Endodermal cell (in vitro differentiated cells): ENCODE measurements at regions not wholly inside any gene's neighbourhood (a gene's known extent, or its start where the extent isn't known, plus 50 kb on each side); places are given as distances from the start of the nearest gene placed in this dataset.

ENCODE experiments used
- DNase-seq: peaks from one replicate; pipeline ENCODE4 v3.0.0-alpha.2; 2017
- H3K27ac ChIP-seq: 2 replicates; pipeline ENCODE4 v1.5.1; 2013; ENCODE audit warnings: mild to moderate bottlenecking, low read depth, low read length, moderate library complexity
- H3K27me3 ChIP-seq: 2 replicates; pipeline ENCODE4 v1.6.1; 2013; ENCODE audit warnings: mild to moderate bottlenecking, low read length, moderate library complexity; ENCODE audit not compliant: insufficient read depth, control insufficient read depth, poor library complexity, severe bottlenecking
- H3K36me3 ChIP-seq: 2 replicates; pipeline ENCODE4 v1.7.0; 2013; ENCODE audit warnings: mild to moderate bottlenecking, low read length, moderate library complexity; ENCODE audit not compliant: control insufficient read depth, insufficient read depth
- H3K4me1 ChIP-seq: one replicate; pipeline ENCODE4 v1.7.0; 2013; ENCODE audit warnings: low read length; ENCODE audit not compliant: control insufficient read depth, insufficient read depth
- H3K4me3 ChIP-seq: 2 replicates; pipeline ENCODE4 v1.5.1; 2013; ENCODE audit warnings: mild to moderate bottlenecking, low read length, moderate library complexity
- H3K9ac ChIP-seq: 2 replicates; pipeline ENCODE4 v1.6.1; 2013; ENCODE audit warnings: mild to moderate bottlenecking, low read length, moderate library complexity; ENCODE audit not compliant: poor library complexity, severe bottlenecking; ENCODE audit errors: extremely low read depth
- H3K9me3 ChIP-seq: 2 replicates; pipeline ENCODE4 v1.6.1; 2013; ENCODE audit warnings: mild to moderate bottlenecking, low read length, moderate library complexity; ENCODE audit not compliant: control insufficient read depth
- H3K27ac Mint-ChIP-seq: 2 replicates; pipeline ENCODE4 v1.8.0; 2020; ENCODE audit warnings: mixed read lengths
- H3K27me3 Mint-ChIP-seq: 2 replicates; pipeline ENCODE4 v1.8.0; 2021; ENCODE audit warnings: mild to moderate bottlenecking, mixed read lengths; ENCODE audit not compliant: insufficient read depth
- H3K36me3 Mint-ChIP-seq: 2 replicates; pipeline ENCODE4 v1.8.0; 2020; ENCODE audit warnings: low read depth, mixed read lengths
- H3K4me1 Mint-ChIP-seq: 2 replicates; pipeline ENCODE4 v1.8.0; 2020; ENCODE audit warnings: mixed read lengths
- H3K4me3 Mint-ChIP-seq: 2 replicates; pipeline ENCODE4 v1.8.0; 2020; ENCODE audit warnings: mild to moderate bottlenecking, moderate library complexity, mixed read lengths
- H3K9me3 Mint-ChIP-seq: 2 replicates; pipeline ENCODE4 v1.8.0; 2020; ENCODE audit warnings: mild to moderate bottlenecking, mixed read lengths
- WGBS, 2 experiments: methylation state at CpG; one replicate each; pipeline versions ENCODE4 v1.1.5 to v1.1.7; 2013; ENCODE audit warnings: missing lambda C conversion rate in 2 of 2, mixed read lengths in 1 of 2; ENCODE audit not compliant: insufficient coverage in 1 of 2, insufficient read length in 1 of 2; 5-methylcytosine and 5-hydroxymethylcytosine counted together
- TF ChIP-seq, protein P1 (sequence below): fragments of 200-600 bp; sonication (generic); conservative IDR thresholded peaks from 2 replicates; pipeline ENCODE4 v1.5.0; 2021; ENCODE audit warnings: antibody characterized with exemption, mild to moderate bottlenecking

DNA sequence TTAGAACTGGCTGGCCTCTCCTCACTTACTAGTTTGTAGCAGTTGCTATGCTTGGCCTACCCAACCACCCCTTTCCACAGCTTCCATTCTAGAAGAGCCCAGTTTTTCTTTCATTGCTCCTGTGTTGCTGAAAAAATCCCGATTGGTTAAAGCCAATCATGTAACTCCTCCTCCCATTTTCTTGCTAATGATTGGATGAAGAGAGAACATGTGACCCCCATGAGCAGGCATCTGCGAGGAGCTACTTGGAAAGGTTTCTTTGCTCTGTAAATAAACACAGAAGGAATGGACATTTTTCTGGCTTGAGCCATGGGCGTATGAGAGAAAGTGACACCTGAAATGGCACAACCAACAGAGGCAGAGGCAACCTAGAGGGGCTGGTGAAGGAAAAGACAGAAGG is 773.8 kb upstream of the TBX3 start:
- peaks cover 4% of the 10 kb centered on the region for H3K27me3 ChIP-seq
- TF ChIP-seq, protein P1, sequence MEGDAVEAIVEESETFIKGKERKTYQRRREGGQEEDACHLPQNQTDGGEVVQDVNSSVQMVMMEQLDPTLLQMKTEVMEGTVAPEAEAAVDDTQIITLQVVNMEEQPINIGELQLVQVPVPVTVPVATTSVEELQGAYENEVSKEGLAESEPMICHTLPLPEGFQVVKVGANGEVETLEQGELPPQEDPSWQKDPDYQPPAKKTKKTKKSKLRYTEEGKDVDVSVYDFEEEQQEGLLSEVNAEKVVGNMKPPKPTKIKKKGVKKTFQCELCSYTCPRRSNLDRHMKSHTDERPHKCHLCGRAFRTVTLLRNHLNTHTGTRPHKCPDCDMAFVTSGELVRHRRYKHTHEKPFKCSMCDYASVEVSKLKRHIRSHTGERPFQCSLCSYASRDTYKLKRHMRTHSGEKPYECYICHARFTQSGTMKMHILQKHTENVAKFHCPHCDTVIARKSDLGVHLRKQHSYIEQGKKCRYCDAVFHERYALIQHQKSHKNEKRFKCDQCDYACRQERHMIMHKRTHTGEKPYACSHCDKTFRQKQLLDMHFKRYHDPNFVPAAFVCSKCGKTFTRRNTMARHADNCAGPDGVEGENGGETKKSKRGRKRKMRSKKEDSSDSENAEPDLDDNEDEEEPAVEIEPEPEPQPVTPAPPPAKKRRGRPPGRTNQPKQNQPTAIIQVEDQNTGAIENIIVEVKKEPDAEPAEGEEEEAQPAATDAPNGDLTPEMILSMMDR, result no peak
- WGBS, 2 experiments, result 92 to 97% methylated on average over 3 of the region's 3 CpGs
- no peak overlapping the region for H3K4me3 ChIP-seq
- peaks cover 12% of the 10 kb centered on the region for H3K9me3 ChIP-seq
- H3K4me1 Mint-ChIP-seq, result peaks cover 20% of the 10 kb centered on the region
- no peak overlapping the region for H3K27ac Mint-ChIP-seq
- H3K36me3 ChIP-seq, result no peaks in the 10 kb centered on the region
- no peak overlapping the region for H3K4me3 Mint-ChIP-seq
- H3K27me3 Mint-ChIP-seq, result peaks cover 8% of the 10 kb centered on the region
- no peak overlapping the region for H3K9ac ChIP-seq
- DNase-seq, result no peak
- peaks cover 5% of the 10 kb centered on the region for H3K9me3 Mint-ChIP-seq
- H3K27ac ChIP-seq, result no peak overlapping the region
- H3K4me1 ChIP-seq, result peaks cover under 1% of the 10 kb centered on the region
- H3K36me3 Mint-ChIP-seq, result no peaks in the 10 kb centered on the region

DNA sequence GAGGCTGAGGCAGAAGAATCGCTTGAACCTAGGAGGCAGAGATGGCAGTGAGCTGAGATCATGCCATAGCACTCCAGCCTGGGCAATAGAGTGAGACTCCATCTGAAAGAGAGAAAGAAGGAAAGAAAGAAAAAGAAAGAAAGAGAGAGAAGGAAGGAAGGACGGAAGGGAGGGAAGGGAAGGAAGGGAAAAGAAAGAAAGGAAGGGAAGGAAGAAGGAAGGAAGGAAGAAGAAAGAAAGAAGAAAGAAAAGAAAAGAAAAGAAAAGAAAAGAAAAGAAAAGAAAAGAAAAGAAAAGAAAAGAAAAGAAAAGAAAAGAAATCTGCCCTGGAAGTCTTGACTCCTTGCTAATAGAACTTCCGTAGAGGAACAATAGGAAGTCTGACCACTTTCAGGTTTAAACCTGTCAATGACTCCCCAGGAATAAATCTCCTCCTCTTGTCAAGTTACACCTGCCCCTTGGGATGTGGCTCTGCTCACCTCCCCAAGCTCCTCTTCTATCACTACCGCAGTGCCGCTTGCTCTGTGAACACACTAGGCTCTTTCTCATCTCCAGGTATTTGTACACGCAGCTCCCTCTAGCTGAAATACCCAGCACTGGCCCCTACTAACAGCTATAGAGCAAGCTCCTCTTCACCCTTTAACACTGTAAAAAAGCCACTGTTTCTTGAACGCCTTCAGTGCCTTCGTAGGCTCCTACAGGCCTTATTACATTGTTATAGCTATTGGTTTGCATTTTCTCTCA is 773.1 kb upstream of the TBX3 start:
- H3K27ac ChIP-seq, result no peak overlapping the region

DNA sequence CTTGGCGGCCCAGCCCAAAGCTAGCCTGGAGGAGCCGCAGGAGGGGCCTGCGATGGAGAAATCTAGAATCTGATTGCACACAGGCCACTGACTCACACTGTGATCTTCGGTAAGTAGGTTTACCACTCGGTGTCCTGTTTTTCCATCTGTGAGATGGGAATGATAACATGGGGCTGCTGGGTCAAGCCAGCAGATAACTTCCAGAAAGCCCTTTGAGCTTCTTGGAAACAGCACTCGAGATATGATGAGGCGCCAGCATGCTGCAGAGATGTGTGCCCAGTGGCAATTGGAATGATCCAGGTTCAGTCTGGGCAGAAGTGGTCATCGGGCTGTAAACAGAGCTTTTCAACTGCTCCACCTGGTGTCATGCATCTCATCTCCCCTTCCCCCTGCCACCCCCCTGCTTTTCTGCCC is 771.3 kb upstream of the TBX3 start:
- no peak overlapping the region for H3K4me3 Mint-ChIP-seq
- no peak overlapping the region for H3K4me3 ChIP-seq
- no peaks in the 10 kb centered on the region for H3K36me3 Mint-ChIP-seq
- H3K4me1 Mint-ChIP-seq, result peaks cover 39% of the 10 kb centered on the region
- 74 to 86% methylated on average over 6 to 8 of the region's 8 CpGs for WGBS, 2 experiments
- H3K36me3 ChIP-seq, result no peaks in the 10 kb centered on the region
- no peak overlapping the region for H3K27ac ChIP-seq
- H3K9me3 Mint-ChIP-seq, result peaks cover 2% of the 10 kb centered on the region
- H3K4me1 ChIP-seq, result peaks cover 2% of the 10 kb centered on the region
- H3K27me3 Mint-ChIP-seq, result peaks cover 23% of the 10 kb centered on the region
- TF ChIP-seq, protein P1, result no peak
- DNase-seq, result peak; percentile 67
- no peak overlapping the region for H3K27ac Mint-ChIP-seq
- peaks cover 5% of the 10 kb centered on the region for H3K9me3 ChIP-seq
- no peak overlapping the region for H3K9ac ChIP-seq
- peaks cover 22% of the 10 kb centered on the region for H3K27me3 ChIP-seq

More for the DNA sequence above, 773.1 kb upstream of the TBX3 start:
- DNase-seq, result peak; percentile 90
- Histone ChIP-seq H3K9ac (no peak overlapping the region), H3K27me3 (peaks cover 9% of the 10 kb centered on the region), H3K4me3 (no peak overlapping the region), H3K36me3 (no peaks in the 10 kb centered on the region), H3K4me1 (peaks cover 2% of the 10 kb centered on the region), H3K9me3 (peaks cover 12% of the 10 kb centered on the region)
- Mint-ChIP-seq H3K27ac (no peak overlapping the region), H3K4me3 (no peak overlapping the region), H3K9me3 (peaks cover 5% of the 10 kb centered on the region), H3K27me3 (peaks cover 12% of the 10 kb centered on the region), H3K36me3 (no peaks in the 10 kb centered on the region), H3K4me1 (peaks cover 26% of the 10 kb centered on the region)
- TF ChIP-seq, protein P1, result peak; percentile 87
- 70 to 76% methylated on average over 4 to 8 of the region's 8 CpGs for WGBS, 2 experiments
